SHP77 treated with DMSO at 0.1 percent for 48 hours (cell line): ENCODE measurements at regions not wholly inside any gene's neighbourhood (a gene's known extent, or its start where the extent isn't known, plus 50 kb on each side); places are given as distances from the start of the nearest gene placed in this dataset.
"Not testable (repeated sequence)": the region's sequence is repeated elsewhere in the genome, so short reads cannot be mapped to it uniquely, and the experiment has no call there.

Experiments
- DNase-seq: peaks from one replicate; lab custom pipeline; 2025; lab: John Stamatoyannopoulos, UW

- not testable (repeated sequence) for DNase-seq
Measured at GRCh38 chr4:52157071-52157470, 106.0 kb downstream of the SPATA18 start.

- DNase-seq, result no peak
Measured at GRCh38 chr4:52157641-52158316, 106.7 kb downstream of the SPATA18 start.

- no peak for DNase-seq
Measured at GRCh38 chr4:52160859-52161258, 109.8 kb downstream of the SPATA18 start.

GRCh38 chr4:52164116-52164515, 113.0 kb downstream of the SPATA18 start:
- no peak for DNase-seq

- no peak for DNase-seq
Measured at GRCh38 chr4:52172166-52172565, 121.1 kb downstream of the SPATA18 start.

DNA sequence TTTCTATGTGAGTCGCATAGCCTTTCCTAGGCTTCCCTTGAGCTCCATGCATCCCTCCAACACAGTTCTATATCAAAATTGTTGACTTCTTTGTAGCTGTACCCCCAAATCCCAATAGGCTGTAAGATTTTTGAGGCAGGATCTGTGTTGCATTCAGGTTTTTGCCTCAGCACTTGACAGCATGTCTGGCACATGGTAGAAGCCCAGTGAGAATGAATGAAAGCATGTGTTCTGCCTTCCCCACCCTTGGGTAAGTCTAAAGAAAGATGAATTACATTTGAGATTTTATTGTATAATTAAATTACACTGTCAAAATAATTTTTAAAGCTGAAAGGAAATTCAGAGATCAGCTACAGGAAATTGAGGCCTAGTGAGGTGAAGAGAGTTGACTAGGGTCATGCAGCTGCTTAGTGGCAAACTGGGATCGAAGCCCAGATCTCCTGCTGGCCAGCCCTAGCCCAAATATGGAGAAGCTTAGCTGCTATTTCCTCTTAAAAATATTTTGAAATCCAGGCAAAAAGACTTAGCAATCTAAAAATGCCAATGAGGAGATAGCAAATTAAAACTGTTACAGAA, 122.5 kb downstream of the SPATA18 start:
- no peak for DNase-seq

DNA sequence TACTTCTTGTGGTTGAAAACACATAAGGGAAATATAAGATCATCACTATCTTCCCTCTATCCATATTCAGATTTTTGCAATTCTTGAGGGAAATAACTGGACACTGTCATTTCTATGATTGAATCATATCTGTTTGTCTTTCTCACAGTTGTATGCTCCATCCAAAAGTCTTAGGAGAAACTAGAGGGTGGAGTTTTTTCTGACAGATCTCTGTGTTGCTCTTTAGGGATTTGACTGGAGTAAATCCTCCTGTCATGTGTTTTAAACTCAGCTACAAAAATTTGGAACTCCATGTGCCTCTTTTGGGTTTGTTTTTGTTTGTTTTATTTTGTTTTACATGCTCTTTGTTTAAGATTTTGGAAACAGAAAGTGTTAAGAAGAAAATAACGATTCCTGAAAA, 136.5 kb downstream of the SPATA18 start:
- DNase-seq, result no peak

DNA sequence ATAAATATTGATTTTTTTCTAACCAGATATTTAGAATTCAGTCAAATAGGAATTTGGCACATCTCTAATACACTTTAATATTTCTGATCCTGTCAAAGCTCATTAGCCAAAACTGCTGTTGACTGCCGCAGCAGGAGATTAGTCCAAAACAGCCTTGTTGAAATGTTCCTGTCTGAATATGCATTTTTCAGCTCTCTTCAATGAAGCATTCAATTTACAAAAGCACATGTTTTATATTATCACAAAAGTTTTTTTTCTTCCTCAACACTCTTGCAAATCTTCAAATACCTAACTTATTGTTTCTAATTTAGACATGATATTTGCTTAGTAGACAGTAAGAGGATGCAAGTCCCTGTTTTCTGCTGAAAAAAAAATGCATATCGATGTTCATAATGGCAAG, 140.9 kb downstream of the SPATA18 start:
- no peak for DNase-seq

GRCh38 chr4:52192721-52193135, 141.6 kb downstream of the SPATA18 start:
- no peak for DNase-seq

GRCh38 chr4:52195869-52196268, 144.8 kb downstream of the SPATA18 start:
- DNase-seq, result no peak

GRCh38 chr4:52196606-52197130, 145.6 kb downstream of the SPATA18 start:
- DNase-seq, result no peak

DNA sequence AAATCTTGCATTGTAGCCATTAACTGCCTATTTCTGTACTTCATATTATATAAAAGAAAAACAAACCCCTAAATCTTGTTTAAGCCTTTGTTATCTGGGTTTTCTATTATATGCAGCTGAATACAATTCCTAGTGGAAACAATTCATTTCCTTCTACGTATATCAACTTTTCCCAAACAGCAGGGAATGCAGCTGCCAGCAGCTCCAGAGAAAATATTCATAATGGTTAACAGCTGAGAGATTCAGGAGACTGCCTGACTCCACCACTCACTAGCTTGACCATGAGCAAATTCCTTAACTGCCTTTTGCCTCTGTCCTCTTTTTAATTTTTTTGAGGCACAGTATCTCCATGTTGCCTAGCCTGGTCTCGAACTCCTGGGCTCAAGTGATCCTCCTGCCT, 146.2 kb downstream of the SPATA18 start:
- DNase-seq, result no peak

DNA sequence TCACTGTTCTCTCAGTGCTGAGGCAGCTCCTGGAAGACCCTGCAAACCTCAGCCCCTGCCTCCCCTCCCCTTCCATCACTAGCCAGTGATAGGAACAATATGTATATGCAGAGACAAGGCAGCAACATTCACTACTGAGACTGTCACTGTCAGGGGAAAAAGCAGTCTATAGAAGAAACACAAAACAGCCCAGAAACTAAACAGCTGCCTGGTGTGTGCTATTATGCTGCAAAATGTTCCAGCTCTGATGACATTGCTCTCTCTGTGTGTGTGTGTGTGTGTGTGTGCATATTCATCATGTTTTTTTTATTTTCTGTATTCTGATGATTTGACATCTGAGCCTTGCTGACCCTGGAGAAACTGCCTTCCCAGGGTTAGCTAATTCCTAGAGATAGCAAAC, 147.2 kb downstream of the SPATA18 start:
- DNase-seq, result no peak

- DNase-seq, result no peak
Measured at GRCh38 chr4:52199574-52200338, 148.7 kb downstream of the SPATA18 start.

GRCh38 chr4:52200339-52200725, 149.2 kb downstream of the SPATA18 start:
- no peak for DNase-seq

DNA sequence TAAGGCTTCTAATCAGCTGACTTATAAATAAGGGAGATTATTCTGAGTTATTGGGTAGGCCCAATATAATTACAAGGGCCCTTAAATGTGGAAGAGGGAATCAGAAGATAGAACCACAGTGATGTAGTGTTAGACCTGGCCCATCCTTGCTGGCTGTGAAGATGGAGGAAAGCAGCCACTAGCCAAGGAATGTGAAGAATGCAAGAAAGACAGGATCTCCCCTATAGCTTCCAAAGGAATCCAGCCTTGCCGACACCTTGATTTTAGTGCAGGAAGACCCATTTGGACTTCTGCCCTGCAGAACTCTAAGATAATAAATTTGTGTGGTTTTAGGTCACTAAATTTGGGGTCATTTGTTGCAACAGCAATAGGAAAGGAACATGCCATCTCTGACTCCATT, 150.6 kb downstream of the SPATA18 start:
- DNase-seq, result no peak

DNA sequence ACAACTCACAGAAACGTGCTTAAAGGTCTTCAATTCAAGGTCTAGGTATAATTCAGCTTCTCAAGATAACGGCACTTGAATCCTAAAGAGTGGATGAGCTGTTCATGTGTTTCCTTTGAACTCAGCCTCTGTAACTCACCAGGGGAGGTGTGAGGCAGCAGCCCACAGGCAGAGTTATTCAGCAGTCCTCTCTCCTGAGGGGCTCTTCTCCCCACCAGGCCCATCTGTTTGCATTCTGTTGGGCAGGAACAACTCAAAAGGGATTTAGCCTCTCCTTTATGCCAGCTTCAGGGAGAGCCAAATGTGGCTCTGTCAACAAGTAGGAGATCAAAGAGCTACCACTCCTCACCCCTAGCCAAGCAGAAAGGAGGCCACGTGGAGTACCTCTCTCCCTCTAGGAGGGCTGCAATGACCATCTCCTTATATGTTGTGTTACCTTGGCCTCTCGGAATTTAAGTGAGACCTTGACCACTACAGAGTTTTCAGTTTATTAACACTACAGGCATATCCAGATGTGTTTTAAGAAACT, 151.2 kb downstream of the SPATA18 start:
- DNase-seq, result no peak

- DNase-seq, result no peak
Measured at GRCh38 chr4:52202931-52203330, 151.8 kb downstream of the SPATA18 start.

DNA sequence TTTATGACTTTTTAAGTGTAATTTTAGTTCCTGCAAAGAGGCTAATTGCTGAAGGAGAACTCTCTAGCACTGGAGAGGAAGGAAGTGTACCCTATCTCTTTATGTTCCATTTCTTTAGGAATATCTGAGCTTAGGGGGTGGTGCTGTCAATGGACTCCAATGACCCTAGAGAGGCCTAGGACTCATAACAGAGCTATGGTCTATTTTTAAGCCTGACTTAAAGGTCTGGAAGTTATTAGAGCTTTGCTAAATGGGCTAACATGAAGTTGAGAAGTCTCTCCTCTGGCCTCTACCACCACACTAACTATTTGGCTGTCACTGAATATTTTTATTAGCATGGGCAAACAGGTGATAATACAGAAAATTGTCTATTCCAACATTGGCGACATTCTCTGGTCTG, 152.2 kb downstream of the SPATA18 start:
- no peak for DNase-seq

DNA sequence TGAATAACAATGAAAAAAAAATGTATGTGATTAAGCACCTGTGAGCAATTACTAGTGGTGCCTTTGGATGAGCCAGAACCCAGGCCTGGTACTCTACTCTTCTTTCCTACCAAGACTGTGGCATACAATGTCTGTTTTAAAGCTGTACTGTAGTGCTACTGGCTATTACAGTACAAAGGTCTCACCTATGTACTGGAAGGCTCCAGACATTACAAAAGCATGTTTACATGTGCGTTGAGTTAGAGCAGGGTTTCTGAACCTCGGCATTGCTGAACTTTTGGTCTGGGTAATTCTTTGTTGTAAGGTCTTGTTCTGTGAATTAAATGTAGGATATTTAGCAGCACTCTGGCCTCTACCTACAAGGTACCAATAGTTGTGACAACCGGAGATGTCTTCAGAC, 153.8 kb downstream of the SPATA18 start:
- no peak for DNase-seq

GRCh38 chr4:52207146-52207545, 156.0 kb downstream of the SPATA18 start:
- not testable (repeated sequence) for DNase-seq

DNA sequence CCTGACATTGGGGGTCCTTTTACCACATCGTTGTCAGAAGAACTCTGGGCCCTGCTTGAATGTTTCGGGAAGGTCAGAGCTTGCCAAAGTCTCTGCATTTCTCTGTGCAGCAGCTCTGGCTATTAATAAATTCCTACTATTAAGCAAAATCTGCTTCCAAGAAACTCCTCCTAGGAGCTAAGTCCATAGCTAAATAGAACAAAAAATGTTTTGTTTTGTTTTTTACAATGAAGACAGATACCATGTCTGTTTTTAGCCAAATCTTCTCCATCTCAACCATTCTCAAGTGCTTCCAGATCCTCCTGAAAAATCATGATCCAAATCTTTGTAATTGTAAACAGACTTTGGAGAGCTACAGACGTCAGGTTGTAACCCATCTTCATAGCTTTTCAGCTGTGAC, 161.6 kb downstream of the SPATA18 start:
- no peak for DNase-seq

DNA sequence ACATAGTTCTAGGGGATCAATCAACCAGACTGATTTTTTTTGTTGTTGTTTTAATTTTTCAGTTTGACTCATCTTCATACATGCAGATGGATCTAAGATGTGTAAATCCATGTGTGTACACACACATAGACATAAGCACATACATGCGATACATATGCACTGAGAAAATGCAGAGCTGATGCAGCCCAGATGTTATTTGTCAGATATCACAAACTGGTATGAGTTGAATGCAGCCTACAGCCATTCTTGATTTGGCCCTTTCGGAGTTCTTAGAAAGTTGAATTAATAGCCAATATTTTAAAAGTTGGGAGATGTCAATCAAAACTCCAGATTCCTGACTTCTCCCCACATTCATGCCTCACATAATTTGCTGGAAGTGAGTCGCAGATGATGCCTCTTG, 180.4 kb downstream of the SPATA18 start:
- no peak for DNase-seq
